ENCODE measurements at regions not wholly inside any gene's neighbourhood (a gene's known extent, or its start where the extent isn't known, plus 50 kb on each side); places are given as distances from the start of the nearest gene placed in this dataset.

GRCh38 chrX:106401965-106402559 lies 209.7 kb upstream of the RADX start:
- no peaks in the 10 kb centered on the region for H3K27me3 ChIP-seq (ENCODE audit: insufficient read depth, low read depth, low read length)
- no peak overlapping the region for H2AFZ ChIP-seq (ENCODE audit: low read depth, low read length)
- H3K9me3 ChIP-seq (ENCODE audit: low read length) = no peaks in the 10 kb centered on the region
- no peaks in the 10 kb centered on the region for H4K20me1 ChIP-seq (ENCODE audit: insufficient read depth)
- no peaks in the 10 kb centered on the region for H3F3A ChIP-seq (ENCODE audit: insufficient read depth, low read length, poor library complexity, severe bottlenecking)
- no peaks in the 10 kb centered on the region for H3K79me2 ChIP-seq (replicated peaks; ENCODE audit: insufficient read depth, low read length)
- H3K9ac ChIP-seq (ENCODE audit: low read length) = no peak overlapping the region
- TF ChIP-seq MXI1 (conservative IDR thresholded peaks at IDR 0.05; ENCODE audit: poor library complexity, severe bottlenecking) = no peak
- no peak for TF ChIP-seq EZH2 (IDR thresholded peaks at IDR 0.05; ENCODE audit: borderline replicate concordance, insufficient read depth, low read length, poor library complexity, severe bottlenecking)
- TF ChIP-seq EP300 (conservative IDR thresholded peaks at IDR 0.05; ENCODE audit: poor library complexity, severe bottlenecking) = no peak
- no peak for TF ChIP-seq REST (IDR thresholded peaks at IDR 0.05; ENCODE audit: borderline replicate concordance)
- no peak for TF ChIP-seq SMC3 (conservative IDR thresholded peaks at IDR 0.05; ENCODE audit: poor library complexity)
- H3K4me3 ChIP-seq (ENCODE audit: low read length) = no peak overlapping the region
- H3K27ac ChIP-seq (ENCODE audit: low read length) = no peak overlapping the region
- no peak overlapping the region for H3K4me2 ChIP-seq (ENCODE audit: low read length)
- no peaks in the 10 kb centered on the region for H3K36me3 ChIP-seq (ENCODE audit: insufficient read depth, low read length)
- H3K9me2 ChIP-seq (ENCODE audit: insufficient read depth, low read length) = no peaks in the 10 kb centered on the region

GRCh38 chrX:106404512-106404911 lies 207.3 kb upstream of the RADX start:
- no peak overlapping the region for H3K9ac ChIP-seq (ENCODE audit: low read length)
- no peaks in the 10 kb centered on the region for H3K79me2 ChIP-seq (replicated peaks; ENCODE audit: insufficient read depth, low read length)
- no peaks in the 10 kb centered on the region for H3K27me3 ChIP-seq (ENCODE audit: insufficient read depth, low read depth, low read length)
- no peaks in the 10 kb centered on the region for H3K9me3 ChIP-seq (ENCODE audit: low read length)
- H3K9me2 ChIP-seq (ENCODE audit: insufficient read depth, low read length) = no peaks in the 10 kb centered on the region
- H3K4me2 ChIP-seq (ENCODE audit: low read length) = no peak overlapping the region
- no peak overlapping the region for H3K4me3 ChIP-seq (ENCODE audit: low read length)
- no peaks in the 10 kb centered on the region for H3F3A ChIP-seq (ENCODE audit: insufficient read depth, low read length, poor library complexity, severe bottlenecking)
- no peak overlapping the region for H3K27ac ChIP-seq (ENCODE audit: low read length)
- H4K20me1 ChIP-seq (ENCODE audit: insufficient read depth) = no peaks in the 10 kb centered on the region
- no peak overlapping the region for H2AFZ ChIP-seq (ENCODE audit: low read depth, low read length)
- H3K36me3 ChIP-seq (ENCODE audit: insufficient read depth, low read length) = no peaks in the 10 kb centered on the region
- TF ChIP-seq RAD21 (conservative IDR thresholded peaks at IDR 0.05) (peak; percentile 67), CTCF (IDR thresholded peaks at IDR 0.05; ENCODE audit: poor library complexity, severe bottlenecking) (peak; percentile 65), POLR2AphosphoS5 (IDR thresholded peaks at IDR 0.05) (no peak), SMC3 (conservative IDR thresholded peaks at IDR 0.05; ENCODE audit: poor library complexity) (peak; percentile 68)

Data from neural cell (in vitro differentiated cells).